Activated naive CD4-positive, alpha-beta T cell treated with anti-CD3 and anti-CD28 coated beads, Interleukin-2, amount 50 U/mL, for 24 hours (primary cell): ENCODE measurements at regions not wholly inside any gene's neighbourhood (a gene's known extent, or its start where the extent isn't known, plus 50 kb on each side); places are given as distances from the start of the nearest gene placed in this dataset.

Source experiments
- H3K27ac Mint-ChIP-seq: one replicate; pipeline ENCODE4 v1.8.0; 2021; ENCODE audit warnings: mild to moderate bottlenecking, mixed read lengths
- H3K27me3 Mint-ChIP-seq: one replicate; pipeline ENCODE4 v1.8.0; 2021; ENCODE audit warnings: mixed read lengths
- H3K36me3 Mint-ChIP-seq: one replicate; pipeline ENCODE4 v1.8.0; 2021; ENCODE audit warnings: mixed read lengths
- H3K4me1 Mint-ChIP-seq: one replicate; pipeline ENCODE4 v1.8.0; 2021; ENCODE audit warnings: mixed read lengths
- H3K4me3 Mint-ChIP-seq: one replicate; pipeline ENCODE4 v1.8.0; 2021; ENCODE audit warnings: mild to moderate bottlenecking, mixed read lengths
- H3K9me3 Mint-ChIP-seq: one replicate; pipeline ENCODE4 v1.8.0; 2021; ENCODE audit warnings: mixed read lengths

DNA sequence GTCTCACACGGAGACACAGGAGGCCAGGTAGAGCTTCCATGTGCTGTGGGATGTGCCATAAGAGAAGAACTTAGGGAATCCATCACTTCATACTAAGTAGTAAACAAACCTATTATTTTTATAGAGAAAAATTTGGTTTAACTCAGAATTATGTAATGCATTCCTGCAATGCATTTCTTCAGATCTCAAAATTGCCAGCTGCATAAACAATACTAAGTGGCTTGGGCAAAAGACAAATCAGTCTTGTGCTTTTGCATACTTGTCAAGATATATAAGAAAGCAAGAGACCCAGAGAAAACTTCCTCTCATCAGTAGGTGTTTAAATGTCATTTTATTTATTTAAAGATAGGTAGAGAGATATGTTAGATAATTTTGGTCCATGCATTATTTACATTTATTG lies 382.1 kb upstream of the CTSO start:
- no peaks in the 10 kb centered on the region for H3K27me3 Mint-ChIP-seq
- no peak overlapping the region for H3K4me3 Mint-ChIP-seq
- no peaks in the 10 kb centered on the region for H3K4me1 Mint-ChIP-seq
- H3K9me3 Mint-ChIP-seq: peaks cover 3% of the 10 kb centered on the region
- H3K27ac Mint-ChIP-seq: no peak overlapping the region
- no peaks in the 10 kb centered on the region for H3K36me3 Mint-ChIP-seq

DNA sequence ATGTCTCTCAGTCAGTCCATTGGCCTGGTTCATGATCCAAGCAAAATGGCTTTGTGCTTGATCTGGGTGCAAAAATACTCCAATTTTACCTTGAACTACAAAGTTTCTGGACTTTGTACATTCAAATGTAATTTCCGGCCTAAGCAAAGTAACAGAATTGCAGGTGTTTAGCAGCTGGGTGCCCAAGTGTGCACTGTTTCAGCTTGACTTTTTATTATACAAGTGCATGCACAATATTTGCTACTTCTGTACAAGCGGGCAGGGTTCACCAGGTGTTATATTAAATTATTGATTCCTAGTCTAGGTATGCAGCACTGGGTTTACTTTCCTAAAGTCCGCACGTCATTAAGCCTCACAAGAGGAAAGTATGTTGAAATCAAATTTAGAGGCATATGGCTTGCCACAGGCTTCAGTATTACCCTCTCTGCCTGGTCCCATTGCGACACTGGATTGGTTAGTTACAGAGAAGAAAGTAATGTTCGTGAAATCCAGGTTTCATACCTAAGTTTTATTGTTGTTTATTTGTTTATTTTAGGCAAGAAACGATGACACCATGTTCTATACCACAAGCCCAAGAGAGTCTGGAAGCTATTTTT lies 376.9 kb upstream of the CTSO start:
- Mint-ChIP-seq H3K27ac (no peak overlapping the region), H3K9me3 (no peaks in the 10 kb centered on the region), H3K27me3 (no peaks in the 10 kb centered on the region), H3K4me1 (no peaks in the 10 kb centered on the region), H3K36me3 (no peaks in the 10 kb centered on the region), H3K4me3 (no peak overlapping the region)

GRCh38 chr4:156329779-156330178 lies 376.1 kb upstream of the CTSO start:
- Mint-ChIP-seq H3K27me3 (no peaks in the 10 kb centered on the region), H3K9me3 (no peaks in the 10 kb centered on the region), H3K27ac (no peak overlapping the region), H3K4me3 (no peak overlapping the region), H3K36me3 (no peaks in the 10 kb centered on the region), H3K4me1 (no peaks in the 10 kb centered on the region)

- Mint-ChIP-seq H3K36me3 (no peaks in the 10 kb centered on the region), H3K27ac (no peak overlapping the region), H3K4me3 (no peak overlapping the region), H3K4me1 (no peaks in the 10 kb centered on the region), H3K9me3 (no peaks in the 10 kb centered on the region), H3K27me3 (no peaks in the 10 kb centered on the region)
Measured at GRCh38 chr4:156328882-156329281, 375.2 kb upstream of the CTSO start.

DNA sequence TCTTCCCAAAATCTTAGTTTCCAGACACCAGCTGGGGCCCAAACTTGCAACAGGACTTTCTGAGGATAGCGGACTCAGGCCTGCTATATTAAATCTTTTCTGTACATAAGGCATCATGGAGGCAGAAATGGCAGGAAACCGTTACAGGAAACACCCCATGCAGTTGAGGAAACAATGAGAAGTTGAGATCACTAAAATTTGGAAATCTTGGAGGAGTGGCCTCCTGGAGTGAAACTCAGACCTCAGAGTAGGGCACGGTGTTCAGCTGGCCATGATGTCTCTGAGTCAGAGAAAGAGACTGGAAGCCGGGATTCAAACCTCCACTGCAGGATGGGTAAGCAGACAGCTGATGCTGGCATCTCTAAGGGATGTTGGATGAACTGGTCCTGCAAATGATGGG lies 372.6 kb upstream of the CTSO start:
- Mint-ChIP-seq H3K27ac (no peak overlapping the region), H3K36me3 (no peaks in the 10 kb centered on the region), H3K9me3 (no peaks in the 10 kb centered on the region), H3K27me3 (no peaks in the 10 kb centered on the region), H3K4me3 (no peak overlapping the region), H3K4me1 (no peaks in the 10 kb centered on the region)

- H3K4me1 Mint-ChIP-seq: no peaks in the 10 kb centered on the region
- no peak overlapping the region for H3K27ac Mint-ChIP-seq
- no peaks in the 10 kb centered on the region for H3K36me3 Mint-ChIP-seq
- H3K4me3 Mint-ChIP-seq: no peak overlapping the region
- no peaks in the 10 kb centered on the region for H3K27me3 Mint-ChIP-seq
- H3K9me3 Mint-ChIP-seq: no peaks in the 10 kb centered on the region
Measured at GRCh38 chr4:156322592-156322991, 368.9 kb upstream of the CTSO start.

GRCh38 chr4:156321203-156321602 lies 367.5 kb upstream of the CTSO start:
- Mint-ChIP-seq H3K9me3 (no peaks in the 10 kb centered on the region), H3K4me3 (no peak overlapping the region), H3K27me3 (no peaks in the 10 kb centered on the region), H3K27ac (no peak overlapping the region), H3K4me1 (no peaks in the 10 kb centered on the region), H3K36me3 (no peaks in the 10 kb centered on the region)

- no peaks in the 10 kb centered on the region for H3K27me3 Mint-ChIP-seq
- H3K4me3 Mint-ChIP-seq: no peak overlapping the region
- no peak overlapping the region for H3K27ac Mint-ChIP-seq
- no peaks in the 10 kb centered on the region for H3K36me3 Mint-ChIP-seq
- H3K9me3 Mint-ChIP-seq: no peaks in the 10 kb centered on the region
- H3K4me1 Mint-ChIP-seq: no peaks in the 10 kb centered on the region
Measured at GRCh38 chr4:156313497-156313896, 359.8 kb upstream of the CTSO start.

DNA sequence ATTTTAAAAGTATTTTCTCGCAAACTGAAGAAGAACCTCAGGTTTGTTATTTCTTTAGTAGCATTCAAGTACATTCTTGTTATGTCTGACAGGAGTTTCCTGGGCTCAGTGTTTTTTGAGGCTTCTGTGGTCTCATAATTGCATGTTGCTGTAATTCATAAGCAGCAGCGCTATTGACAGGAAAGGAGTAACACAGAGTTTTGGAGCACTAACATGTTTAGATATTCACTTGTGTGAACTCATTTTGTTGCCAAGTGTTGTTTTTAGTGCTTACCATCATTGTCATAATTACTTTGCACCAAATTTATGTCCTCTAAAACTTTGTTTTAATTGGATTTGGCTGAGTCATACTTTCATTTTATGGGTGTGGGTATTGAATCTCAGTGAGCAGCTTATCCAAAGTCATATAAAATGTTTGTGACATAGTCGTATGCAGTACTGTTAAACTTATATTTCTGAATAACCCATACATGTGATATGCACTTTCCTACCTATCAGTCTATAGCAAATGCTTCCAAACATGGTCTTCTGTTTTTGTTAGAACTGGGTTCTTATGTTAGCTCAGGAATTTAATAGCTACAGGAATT lies 358.7 kb upstream of the CTSO start:
- H3K36me3 Mint-ChIP-seq: no peaks in the 10 kb centered on the region
- no peaks in the 10 kb centered on the region for H3K27me3 Mint-ChIP-seq
- no peaks in the 10 kb centered on the region for H3K9me3 Mint-ChIP-seq
- no peaks in the 10 kb centered on the region for H3K4me1 Mint-ChIP-seq
- H3K4me3 Mint-ChIP-seq: no peak overlapping the region
- no peak overlapping the region for H3K27ac Mint-ChIP-seq

- H3K27me3 Mint-ChIP-seq: no peaks in the 10 kb centered on the region
- H3K4me3 Mint-ChIP-seq: no peak overlapping the region
- no peak overlapping the region for H3K27ac Mint-ChIP-seq
- no peaks in the 10 kb centered on the region for H3K4me1 Mint-ChIP-seq
- no peaks in the 10 kb centered on the region for H3K9me3 Mint-ChIP-seq
- no peaks in the 10 kb centered on the region for H3K36me3 Mint-ChIP-seq
Measured at GRCh38 chr4:156309031-156309430, 355.4 kb upstream of the CTSO start.

- Mint-ChIP-seq H3K9me3 (peaks cover 5% of the 10 kb centered on the region), H3K4me3 (no peak overlapping the region), H3K27ac (no peak overlapping the region), H3K4me1 (no peaks in the 10 kb centered on the region), H3K27me3 (no peaks in the 10 kb centered on the region), H3K36me3 (no peaks in the 10 kb centered on the region)
Measured at GRCh38 chr4:156303708-156304107, 350.0 kb upstream of the CTSO start.

DNA sequence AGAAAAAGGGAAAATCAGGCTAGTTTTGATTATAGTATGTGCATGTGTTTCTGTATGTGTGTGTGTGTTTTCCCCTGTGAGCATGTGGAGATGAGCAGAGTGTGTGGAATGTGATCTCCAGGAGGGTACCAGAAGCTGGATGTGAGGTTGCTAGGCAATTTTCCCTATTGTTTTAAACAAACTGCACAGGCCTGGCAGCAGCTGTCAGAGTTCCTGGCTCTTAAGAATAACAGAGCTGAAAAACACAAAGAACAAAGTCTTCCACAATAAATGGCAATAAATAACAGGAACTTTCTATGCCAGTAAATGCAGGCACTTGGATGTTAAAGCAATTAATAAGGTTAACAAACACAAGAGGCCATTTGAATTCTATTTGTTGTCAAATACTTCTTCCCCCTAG lies 344.6 kb upstream of the CTSO start:
- H3K9me3 Mint-ChIP-seq: peaks cover 9% of the 10 kb centered on the region
- H3K4me1 Mint-ChIP-seq: no peaks in the 10 kb centered on the region
- H3K4me3 Mint-ChIP-seq: no peak overlapping the region
- no peaks in the 10 kb centered on the region for H3K27me3 Mint-ChIP-seq
- no peaks in the 10 kb centered on the region for H3K36me3 Mint-ChIP-seq
- no peak overlapping the region for H3K27ac Mint-ChIP-seq

DNA sequence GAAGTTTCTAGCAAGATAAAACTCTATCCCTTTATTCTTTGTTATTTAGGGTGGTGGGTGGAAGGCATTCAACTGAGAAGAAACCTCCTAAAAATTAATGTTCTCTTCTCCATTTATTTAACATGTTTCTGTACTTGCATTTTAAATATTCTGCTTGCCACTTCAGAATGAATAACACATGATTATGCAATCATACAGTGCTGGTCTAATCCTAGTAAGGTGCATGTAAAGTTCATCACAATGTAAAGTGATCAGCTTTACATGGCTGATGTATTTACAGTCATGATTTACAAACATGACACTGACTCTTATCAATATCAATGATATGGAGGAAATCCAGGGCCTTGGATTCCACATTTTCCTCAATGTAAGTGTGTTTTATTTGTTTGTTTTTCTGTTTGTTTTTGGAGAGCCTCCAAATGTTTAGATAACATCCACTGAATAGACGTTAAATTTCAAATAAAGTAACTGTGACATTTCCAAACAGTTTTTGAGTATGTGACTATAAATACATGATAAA lies 342.1 kb upstream of the CTSO start:
- H3K27ac Mint-ChIP-seq: no peak overlapping the region

DNA sequence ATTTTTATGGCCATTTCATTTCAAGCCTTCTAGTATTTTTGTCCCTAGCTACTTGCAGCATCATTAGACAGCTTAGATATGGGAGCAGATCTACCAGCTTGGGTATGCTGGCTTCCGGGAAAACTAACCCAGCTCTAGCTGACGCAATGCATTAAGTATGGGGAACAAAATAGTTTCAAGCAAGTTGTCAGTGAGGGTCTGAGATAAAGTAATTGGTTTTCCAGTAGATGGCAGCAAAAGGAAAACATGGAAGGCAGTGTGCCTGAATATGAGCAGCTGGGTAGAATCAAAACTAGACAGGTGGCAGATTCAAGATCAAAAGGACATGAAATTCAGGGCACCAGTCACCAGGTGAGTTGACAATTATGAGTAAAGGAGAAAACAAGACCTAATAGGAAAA lies 340.9 kb upstream of the CTSO start:
- no peaks in the 10 kb centered on the region for H3K36me3 Mint-ChIP-seq
- no peak overlapping the region for H3K27ac Mint-ChIP-seq
- H3K27me3 Mint-ChIP-seq: no peaks in the 10 kb centered on the region
- no peaks in the 10 kb centered on the region for H3K4me1 Mint-ChIP-seq
- H3K4me3 Mint-ChIP-seq: no peak overlapping the region
- H3K9me3 Mint-ChIP-seq: peaks cover 5% of the 10 kb centered on the region

More for the DNA sequence above, 342.1 kb upstream of the CTSO start:
- Mint-ChIP-seq H3K4me3 (no peak overlapping the region), H3K4me1 (no peaks in the 10 kb centered on the region), H3K36me3 (no peaks in the 10 kb centered on the region), H3K27me3 (no peaks in the 10 kb centered on the region), H3K9me3 (peaks cover 5% of the 10 kb centered on the region)

GRCh38 chr4:156293657-156294297 lies 340.1 kb upstream of the CTSO start:
- no peaks in the 10 kb centered on the region for H3K27me3 Mint-ChIP-seq
- no peaks in the 10 kb centered on the region for H3K4me1 Mint-ChIP-seq
- peaks cover 5% of the 10 kb centered on the region for H3K9me3 Mint-ChIP-seq
- H3K27ac Mint-ChIP-seq: no peak overlapping the region
- no peaks in the 10 kb centered on the region for H3K36me3 Mint-ChIP-seq
- H3K4me3 Mint-ChIP-seq: no peak overlapping the region

GRCh38 chr4:156291317-156291716 lies 337.7 kb upstream of the CTSO start:
- Mint-ChIP-seq H3K4me1 (no peaks in the 10 kb centered on the region), H3K27me3 (no peaks in the 10 kb centered on the region), H3K9me3 (peaks cover 5% of the 10 kb centered on the region), H3K36me3 (no peaks in the 10 kb centered on the region), H3K27ac (no peak overlapping the region), H3K4me3 (no peak overlapping the region)
